CD8-positive, alpha-beta memory T cell (primary cell): ENCODE measurements at regions not wholly inside any gene's neighbourhood (a gene's known extent, or its start where the extent isn't known, plus 50 kb on each side); places are given as distances from the start of the nearest gene placed in this dataset.

Source experiments
- CTCF ChIA-PET: fragments of 350-600 bp; sonication (Branson Sonifier 250); formaldehyde crosslinking; loops from one replicate; lab custom pipeline; 2021; ENCODE audit warnings: antibody characterized with exemption; lab: Charles Lee
- POLR2A ChIA-PET: fragments of 350-600 bp; sonication (Branson Sonifier 250); formaldehyde crosslinking; loops from one replicate; lab custom pipeline; 2021; ENCODE audit warnings: antibody characterized with exemption; lab: Charles Lee
- DNase-seq, 5 donors: peaks; one replicate each; pipeline versions ENCODE4 v3.0.0 to v3.0.0-alpha.2; 2020 to 2022; ENCODE audit warnings: mixed read lengths in 1 of 5
- H3K27ac ChIP-seq: one replicate; pipeline ENCODE4 v1.7.0; 2013; ENCODE audit warnings: low read depth, mild to moderate bottlenecking, low read length, moderate library complexity
- H3K27me3 ChIP-seq: 2 replicates; pipeline ENCODE4 v1.7.0; 2013; ENCODE audit warnings: low read length, mild to moderate bottlenecking; ENCODE audit not compliant: insufficient read depth, poor library complexity, severe bottlenecking
- H3K36me3 ChIP-seq: 2 replicates; pipeline ENCODE4 v1.7.0; 2013; ENCODE audit warnings: mild to moderate bottlenecking, low read length, moderate library complexity; ENCODE audit not compliant: insufficient read depth
- H3K4me1 ChIP-seq: 2 replicates; pipeline ENCODE4 v1.7.0; 2013; ENCODE audit warnings: mild to moderate bottlenecking, low read length, moderate library complexity; ENCODE audit not compliant: insufficient read depth
- H3K4me3 ChIP-seq: 2 replicates; pipeline ENCODE4 v1.7.0; 2013; ENCODE audit warnings: mild to moderate bottlenecking, low read length
- H3K9me3 ChIP-seq: 2 replicates; pipeline ENCODE4 v1.7.0; 2013; ENCODE audit warnings: mild to moderate bottlenecking, low read length
- H3K27ac Mint-ChIP-seq, 8 donors: one replicate each; pipeline ENCODE4 v1.8.0; 2020 to 2021; ENCODE audit warnings: mixed read lengths in 8 of 8, mild to moderate bottlenecking in 6 of 8, inconsistent platforms in 3 of 8, moderate library complexity in 3 of 8
- H3K27me3 Mint-ChIP-seq, 2 donors: one replicate each; pipeline ENCODE4 v1.8.0; 2020 to 2021; ENCODE audit warnings: mixed read lengths in 2 of 2, mild to moderate bottlenecking in 1 of 2, moderate library complexity in 1 of 2
- H3K36me3 Mint-ChIP-seq, 3 donors: one replicate each; pipeline ENCODE4 v1.8.0; 2020 to 2021; ENCODE audit warnings: mixed read lengths in 3 of 3, inconsistent platforms in 1 of 3, mild to moderate bottlenecking in 1 of 3
- H3K4me1 Mint-ChIP-seq, 3 donors: one replicate each; pipeline ENCODE4 v1.8.0; 2020 to 2021; ENCODE audit warnings: mixed read lengths in 3 of 3, inconsistent platforms in 1 of 3, mild to moderate bottlenecking in 1 of 3
- H3K4me3 Mint-ChIP-seq, 7 donors: one replicate each; pipeline ENCODE4 v1.8.0; 2020 to 2021; ENCODE audit warnings: mixed read lengths in 7 of 7, mild to moderate bottlenecking in 6 of 7, moderate library complexity in 4 of 7, inconsistent platforms in 2 of 7
- H3K9me3 Mint-ChIP-seq, 5 donors: one replicate each; pipeline ENCODE4 v1.8.0; 2020 to 2022; ENCODE audit warnings: mixed read lengths in 5 of 5, mild to moderate bottlenecking in 3 of 5, moderate library complexity in 2 of 5, inconsistent platforms in 1 of 5

DNA sequence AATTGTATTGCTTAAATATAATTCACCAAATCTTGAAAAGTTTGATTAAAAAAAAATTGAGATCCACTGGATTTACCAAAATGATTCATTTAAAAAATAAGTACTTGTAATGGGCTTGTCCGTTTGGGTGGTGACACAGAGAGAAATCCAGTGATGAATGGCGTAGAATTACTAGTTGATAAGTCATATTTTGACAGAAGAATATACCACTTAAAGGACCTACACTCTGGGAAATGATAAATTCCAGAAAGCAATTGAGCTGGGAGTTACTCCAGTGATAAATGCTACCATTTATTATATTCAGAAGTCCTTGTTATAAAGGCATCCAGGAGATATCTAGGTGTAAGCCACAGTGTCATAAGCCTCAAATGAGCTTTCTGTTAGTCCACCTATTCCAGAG lies 141.8 kb upstream of the CFAP20DC start:
- Mint-ChIP-seq H3K27me3 (no peaks in the 10 kb centered on the region), H3K4me3 (no peak overlapping the region), H3K4me1 (no peaks in the 10 kb centered on the region), H3K9me3 (no peaks in the 10 kb centered on the region), H3K27ac (no peak overlapping the region), H3K36me3 (no peaks in the 10 kb centered on the region)
- H3K27ac ChIP-seq: no peak overlapping the region
- no peaks in the 10 kb centered on the region for H3K36me3 ChIP-seq
- no peaks in the 10 kb centered on the region for H3K27me3 ChIP-seq
- ChIA-PET POLR2A (no interaction called here), CTCF (no interaction called here)
- no peaks in the 10 kb centered on the region for H3K4me1 ChIP-seq
- no peak overlapping the region for H3K4me3 ChIP-seq
- no peak for DNase-seq
- no peaks in the 10 kb centered on the region for H3K9me3 ChIP-seq

DNA sequence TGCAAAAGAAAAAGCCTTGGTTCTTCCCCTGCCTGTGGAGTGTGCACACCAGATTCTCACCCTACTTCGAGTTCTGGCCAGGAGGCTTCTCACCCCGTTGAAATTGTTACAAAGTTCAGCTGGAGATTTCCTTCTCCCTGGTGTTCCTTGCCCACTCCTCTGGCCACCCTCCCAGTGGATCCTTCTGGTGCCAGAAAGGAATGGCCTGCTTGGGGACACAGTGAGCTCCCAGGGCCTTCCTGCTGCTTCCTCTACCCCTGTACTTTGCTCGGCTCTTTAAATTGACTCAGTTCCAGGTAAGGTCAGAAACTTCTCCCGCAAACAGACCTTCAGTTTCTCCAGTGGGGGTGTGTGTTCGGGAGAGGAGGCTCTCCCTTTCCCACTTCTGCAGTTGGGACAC lies 140.1 kb upstream of the CFAP20DC start:
- POLR2A ChIA-PET: no interaction called here

DNA sequence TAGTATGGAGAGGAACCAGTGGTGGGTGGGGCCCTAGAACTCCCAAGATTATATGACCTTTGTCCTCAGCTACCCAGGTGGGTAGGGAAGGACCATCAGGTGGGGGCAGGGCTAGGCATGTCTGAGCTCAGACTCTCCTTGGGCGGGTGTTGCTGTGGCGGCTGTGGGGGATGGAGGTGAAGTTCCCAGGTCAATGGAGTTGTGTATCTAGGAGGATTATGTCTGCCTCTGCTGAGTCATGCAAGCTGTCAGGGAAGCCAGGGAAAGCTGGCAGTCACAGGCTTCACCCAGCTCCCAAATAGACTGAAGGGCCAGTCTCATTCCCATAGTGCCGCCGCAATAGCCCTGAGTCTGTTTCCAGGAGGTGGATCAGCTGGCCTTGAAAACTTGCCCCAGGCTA lies 139.7 kb upstream of the CFAP20DC start:
- POLR2A ChIA-PET: no interaction called here
- DNase-seq: no peak
- Histone ChIP-seq H3K27me3 (no peaks in the 10 kb centered on the region), H3K9me3 (no peaks in the 10 kb centered on the region), H3K4me1 (no peaks in the 10 kb centered on the region), H3K36me3 (no peaks in the 10 kb centered on the region), H3K27ac (no peak overlapping the region), H3K4me3 (no peak overlapping the region)
- Mint-ChIP-seq H3K9me3 (no peaks in the 10 kb centered on the region), H3K27me3 (no peaks in the 10 kb centered on the region), H3K4me3 (no peak overlapping the region), H3K4me1 (no peaks in the 10 kb centered on the region), H3K27ac (no peak overlapping the region), H3K36me3 (no peaks in the 10 kb centered on the region)
- CTCF ChIA-PET: interaction anchor here (1.3 to 1.4 kb wide), 2 partner anchors 8 to 14 kb away, joined by 3 read pairs; no protein-coding TSS in a partner anchor

More for the DNA sequence above, 140.1 kb upstream of the CFAP20DC start:
- Mint-ChIP-seq H3K27ac (no peak overlapping the region), H3K4me1 (no peaks in the 10 kb centered on the region), H3K36me3 (no peaks in the 10 kb centered on the region), H3K4me3 (no peak overlapping the region), H3K27me3 (no peaks in the 10 kb centered on the region), H3K9me3 (no peaks in the 10 kb centered on the region)
- no peaks in the 10 kb centered on the region for H3K4me1 ChIP-seq
- no peaks in the 10 kb centered on the region for H3K9me3 ChIP-seq
- no peaks in the 10 kb centered on the region for H3K36me3 ChIP-seq
- no peaks in the 10 kb centered on the region for H3K27me3 ChIP-seq
- H3K27ac ChIP-seq: no peak overlapping the region
- DNase-seq: no peak
- CTCF ChIA-PET: interaction anchor here (1.3 to 1.4 kb wide), 2 partner anchors 9 to 14 kb away, joined by 3 read pairs; no protein-coding TSS in a partner anchor
- no peak overlapping the region for H3K4me3 ChIP-seq

GRCh38 chr3:59186725-59187124 lies 136.9 kb upstream of the CFAP20DC start:
- Histone ChIP-seq H3K27me3 (no peaks in the 10 kb centered on the region), H3K4me1 (no peaks in the 10 kb centered on the region), H3K27ac (no peak overlapping the region), H3K4me3 (no peak overlapping the region), H3K36me3 (no peaks in the 10 kb centered on the region), H3K9me3 (no peaks in the 10 kb centered on the region)
- Mint-ChIP-seq H3K4me1 (no peaks in the 10 kb centered on the region), H3K27me3 (no peaks in the 10 kb centered on the region), H3K27ac (no peak overlapping the region), H3K9me3 (peaks cover 0 to 2% (median 0%) of the 10 kb centered on the region in 5 donors), H3K4me3 (no peak overlapping the region), H3K36me3 (no peaks in the 10 kb centered on the region)
- ChIA-PET CTCF (no interaction called here), POLR2A (no interaction called here)
- no peak for DNase-seq

GRCh38 chr3:59185591-59186369 lies 136.0 kb upstream of the CFAP20DC start:
- no peak overlapping the region for H3K4me3 Mint-ChIP-seq
- no peaks in the 10 kb centered on the region for H3K27me3 Mint-ChIP-seq
- Histone ChIP-seq H3K4me1 (no peaks in the 10 kb centered on the region), H3K27ac (no peak overlapping the region), H3K27me3 (no peaks in the 10 kb centered on the region), H3K4me3 (no peak overlapping the region), H3K9me3 (no peaks in the 10 kb centered on the region), H3K36me3 (no peaks in the 10 kb centered on the region)
- ChIA-PET POLR2A (no interaction called here), CTCF (no interaction called here)
- no peak for DNase-seq
- H3K36me3 Mint-ChIP-seq: no peaks in the 10 kb centered on the region
- no peak overlapping the region for H3K27ac Mint-ChIP-seq
- H3K4me1 Mint-ChIP-seq: no peaks in the 10 kb centered on the region
- peaks cover 0 to 2% (median 0%) of the 10 kb centered on the region in 5 donors for H3K9me3 Mint-ChIP-seq

DNA sequence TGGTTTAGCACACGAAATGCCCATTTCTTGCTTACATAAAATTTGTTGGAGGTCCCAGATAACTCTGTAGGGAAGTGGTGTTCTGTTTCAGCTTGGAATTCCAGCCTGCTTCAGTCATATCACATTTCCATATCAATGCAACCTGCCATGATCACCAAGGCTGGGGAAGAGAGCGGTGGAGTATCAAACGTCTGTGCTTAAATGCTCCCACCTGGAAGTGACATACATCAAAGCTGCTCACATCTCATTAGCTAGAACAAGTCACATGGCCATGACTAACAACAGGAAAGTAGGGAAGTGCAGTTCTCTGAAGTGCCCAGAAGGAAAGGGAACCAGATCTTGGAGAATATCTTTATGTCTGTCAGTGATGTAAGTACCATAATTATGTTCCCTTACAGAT lies 130.2 kb upstream of the CFAP20DC start:
- Histone ChIP-seq H3K27me3 (peaks cover 3% of the 10 kb centered on the region), H3K27ac (no peak overlapping the region), H3K4me3 (no peak overlapping the region), H3K36me3 (no peaks in the 10 kb centered on the region), H3K9me3 (no peaks in the 10 kb centered on the region), H3K4me1 (no peaks in the 10 kb centered on the region)
- no peak overlapping the region for H3K27ac Mint-ChIP-seq
- no peaks in the 10 kb centered on the region for H3K36me3 Mint-ChIP-seq
- POLR2A ChIA-PET: no interaction called here
- H3K4me3 Mint-ChIP-seq: no peak overlapping the region
- no peaks in the 10 kb centered on the region for H3K4me1 Mint-ChIP-seq
- H3K27me3 Mint-ChIP-seq: peaks cover 17 to 18% of the 10 kb centered on the region in 2 donors
- CTCF ChIA-PET: no interaction called here
- no peak for DNase-seq
- H3K9me3 Mint-ChIP-seq: peaks cover 0 to 4% (median 0%) of the 10 kb centered on the region in 5 donors

DNA sequence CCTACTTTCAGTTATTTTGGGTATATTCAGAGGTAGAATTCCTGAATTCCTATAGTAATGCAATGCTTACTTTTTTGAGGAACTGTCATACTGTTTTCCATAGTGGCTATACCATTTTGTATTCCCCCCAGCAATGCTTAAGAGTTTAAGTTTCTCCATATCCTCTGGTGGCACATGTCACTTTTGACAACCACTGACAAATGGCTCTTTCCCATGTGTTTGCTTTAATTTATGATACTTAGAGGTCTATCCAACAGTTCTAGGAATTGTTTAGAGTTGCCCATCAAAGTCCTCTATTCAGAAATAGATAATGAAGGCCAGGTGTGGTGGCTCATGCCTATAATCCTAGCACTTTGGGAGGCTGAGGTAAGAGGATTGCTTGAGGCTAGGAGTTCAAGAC lies 128.9 kb upstream of the CFAP20DC start:
- peaks cover 17 to 18% of the 10 kb centered on the region in 2 donors for H3K27me3 Mint-ChIP-seq

DNA sequence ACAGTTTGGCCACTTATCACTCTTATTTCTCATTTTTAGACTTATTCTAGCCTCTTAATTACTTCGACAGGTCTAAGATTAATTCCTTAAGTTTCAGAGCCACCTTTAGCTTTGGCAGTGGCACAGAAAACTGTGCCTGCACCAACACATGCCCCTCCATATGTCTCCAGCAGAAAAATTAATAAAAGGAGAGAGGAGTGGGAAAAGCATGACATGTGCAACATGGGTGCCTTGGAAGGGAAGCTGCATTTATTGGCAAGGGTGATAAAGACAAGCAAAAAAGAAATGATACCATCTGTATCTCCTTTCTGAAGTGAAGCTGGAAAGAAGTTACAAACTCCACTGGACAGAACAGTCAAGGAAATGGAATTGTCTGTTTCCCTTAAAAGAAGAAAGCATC lies 121.7 kb upstream of the CFAP20DC start:
- POLR2A ChIA-PET: no interaction called here
- Mint-ChIP-seq H3K27ac (no peak overlapping the region), H3K27me3 (peaks cover under 1 to 4% of the 10 kb centered on the region in 2 donors), H3K4me3 (no peak overlapping the region), H3K36me3 (no peaks in the 10 kb centered on the region), H3K4me1 (no peaks in the 10 kb centered on the region), H3K9me3 (peaks cover 0 to 2% (median 0%) of the 10 kb centered on the region in 5 donors)
- CTCF ChIA-PET: no interaction called here
- DNase-seq: no peak
- Histone ChIP-seq H3K9me3 (no peaks in the 10 kb centered on the region), H3K27ac (no peak overlapping the region), H3K27me3 (no peaks in the 10 kb centered on the region), H3K4me1 (no peaks in the 10 kb centered on the region), H3K36me3 (no peaks in the 10 kb centered on the region), H3K4me3 (no peak overlapping the region)

More for the DNA sequence above, 128.9 kb upstream of the CFAP20DC start:
- Histone ChIP-seq H3K27ac (no peak overlapping the region), H3K36me3 (no peaks in the 10 kb centered on the region), H3K9me3 (no peaks in the 10 kb centered on the region), H3K4me3 (no peak overlapping the region), H3K27me3 (peaks cover 3% of the 10 kb centered on the region), H3K4me1 (no peaks in the 10 kb centered on the region)
- no peak for DNase-seq
- Mint-ChIP-seq H3K9me3 (peaks cover 0 to 6% (median 0%) of the 10 kb centered on the region in 5 donors), H3K27ac (no peak overlapping the region), H3K4me1 (no peaks in the 10 kb centered on the region), H3K4me3 (no peak overlapping the region), H3K36me3 (no peaks in the 10 kb centered on the region)
- POLR2A ChIA-PET: no interaction called here
- CTCF ChIA-PET: no interaction called here
